OCI-LY7 (cell line): ENCODE measurements at regions not wholly inside any gene's neighbourhood (a gene's known extent, or its start where the extent isn't known, plus 50 kb on each side); places are given as distances from the start of the nearest gene placed in this dataset.

Source experiments
- BruUV-seq: library from RNA; stranded (reverse); fragments of 400-500 nt; replicated peaks from 2 replicates; lab custom pipeline; 2021; lab: Mats Ljungman, UMichigan
- CTCF ChIA-PET: fragments of 300-600 bp; sonication (Branson Sonifier 250); formaldehyde crosslinking; loops from one replicate; lab custom pipeline; 2022; ENCODE audit warnings: antibody characterized with exemption; ENCODE audit not compliant: unreplicated experiment; lab: Charles Lee
- POLR2A ChIA-PET: fragments of 300-600 bp; sonication (Branson Sonifier 250); formaldehyde crosslinking; loops from one replicate; lab custom pipeline; 2022; ENCODE audit warnings: antibody characterized with exemption; lab: Charles Lee
- DNase-seq: peaks from one replicate; pipeline ENCODE4 v3.0.0-alpha.2; 2015; ENCODE audit warnings: low spot score
- H2AFZ ChIP-seq: fragments of 200-600 bp; sonication (generic), shearing (Covaris generic); 2 replicates; pipeline ENCODE4 v1.6.1; 2014; ENCODE audit warnings: mild to moderate bottlenecking, antibody characterized with exemption, low read length, moderate library complexity
- H3K27ac ChIP-seq: fragments of 200-600 bp; sonication (generic); 2 replicates; pipeline ENCODE4 v1.5.1; 2014; ENCODE audit warnings: mixed run types, low read depth, mild to moderate bottlenecking, moderate library complexity, low read length, inconsistent platforms; ENCODE audit not compliant: poor library complexity, severe bottlenecking
- H3K36me3 ChIP-seq: fragments of 200-600 bp; sonication (generic); 2 replicates; pipeline ENCODE4 v1.6.1; 2014; ENCODE audit warnings: mild to moderate bottlenecking, antibody characterized with exemption, low read length, moderate library complexity, mixed read lengths; ENCODE audit not compliant: insufficient read depth
- H3K4me1 ChIP-seq: fragments of 200-600 bp; sonication (generic); 2 replicates; pipeline ENCODE4 v1.5.1; 2014; ENCODE audit warnings: mild to moderate bottlenecking, low read length; ENCODE audit not compliant: insufficient read depth, poor library complexity, severe bottlenecking
- H3K4me2 ChIP-seq: fragments of 200-600 bp; sonication (generic); 2 replicates; pipeline ENCODE4 v1.6.1; 2014; ENCODE audit warnings: mild to moderate bottlenecking, low read length
- H3K4me3 ChIP-seq: fragments of 200-600 bp; sonication (generic); 2 replicates; pipeline ENCODE4 v1.5.1; 2014; ENCODE audit warnings: mild to moderate bottlenecking, low read depth, low read length; ENCODE audit not compliant: poor library complexity, severe bottlenecking
- H3K79me2 ChIP-seq: fragments of 200-600 bp; sonication (generic); 2 replicates; pipeline ENCODE4 v1.6.1; 2016; ENCODE audit warnings: low read depth, mild to moderate bottlenecking, low read length, moderate library complexity, mixed read lengths; ENCODE audit not compliant: insufficient read depth
- H3K9me2 ChIP-seq: fragments of 200-600 bp; sonication (generic); 2 replicates; pipeline ENCODE4 v1.6.1; 2016; ENCODE audit warnings: mild to moderate bottlenecking, low read length, mixed read lengths; ENCODE audit not compliant: insufficient read depth
- H3K9me3 ChIP-seq: fragments of 200-600 bp; sonication (generic); 2 replicates; pipeline ENCODE4 v1.6.1; 2014; ENCODE audit warnings: mild to moderate bottlenecking, mixed run types, low read length, mixed read lengths
- H4K20me1 ChIP-seq: fragments of 200-600 bp; sonication (generic); 2 replicates; pipeline ENCODE4 v1.6.1; 2014; ENCODE audit warnings: mild to moderate bottlenecking, antibody characterized with exemption, low read length, moderate library complexity, mixed read lengths; ENCODE audit not compliant: insufficient read depth
- EZH2phosphoT487 ChIP-seq: fragments of 200-600 bp; sonication (generic); IDR thresholded peaks from 2 replicates; pipeline ENCODE4 v1.6.1; 2018; ENCODE audit warnings: low read depth, borderline replicate concordance, mild to moderate bottlenecking, mixed run types, antibody characterized with exemption, low read length, moderate library complexity, mixed read lengths
- intact Hi-C: fragments of 100-400 bp; cut with micrococcal nuclease; formaldehyde crosslinking; loops from one replicate; pipeline ENCODE4 v1.10.0; 2022; ENCODE audit not compliant: unreplicated experiment
- TF ChIP-seq, protein P1 (sequence below): fragments of 200-600 bp; sonication (generic); conservative IDR thresholded peaks from 2 replicates; pipeline ENCODE4 v1.5.1; 2014; ENCODE audit warnings: mild to moderate bottlenecking, antibody characterized with exemption, low read length, moderate library complexity, mixed read lengths

DNA sequence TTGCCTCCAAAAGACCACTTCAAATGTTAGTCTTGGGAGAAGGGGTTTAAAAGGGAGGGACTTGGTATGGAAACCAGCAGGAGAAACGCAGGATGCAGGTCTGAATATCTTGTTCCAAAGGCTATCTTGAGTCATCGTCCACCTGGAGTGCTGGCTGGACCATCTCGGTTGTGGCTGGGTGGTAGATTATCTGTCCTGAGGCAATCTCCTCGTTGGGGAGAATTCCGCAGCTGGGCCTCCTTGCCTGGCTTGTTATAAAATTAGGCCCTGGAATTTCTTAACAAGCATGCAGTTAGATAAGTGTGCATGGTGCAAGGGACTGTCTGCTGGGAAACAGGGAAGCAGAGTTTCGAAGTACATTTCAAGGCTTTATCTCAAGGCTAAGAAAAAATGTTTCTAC, 2045.7 kb upstream of the TENM3 start:
- ChIA-PET POLR2A (no interaction called here), CTCF (no interaction called here)
- no TSS peak for BruUV-seq
- Histone ChIP-seq H3K4me3 (no peak overlapping the region), H4K20me1 (no peaks in the 10 kb centered on the region), H3K4me2 (no peak overlapping the region), H3K27ac (no peak overlapping the region), H3K9me2 (no peaks in the 10 kb centered on the region), H3K9me3 (no peaks in the 10 kb centered on the region), H3K4me1 (no peaks in the 10 kb centered on the region), H3K79me2 (no peaks in the 10 kb centered on the region), H3K36me3 (no peaks in the 10 kb centered on the region), H2AFZ (no peak overlapping the region)
- TF ChIP-seq, protein P1, sequence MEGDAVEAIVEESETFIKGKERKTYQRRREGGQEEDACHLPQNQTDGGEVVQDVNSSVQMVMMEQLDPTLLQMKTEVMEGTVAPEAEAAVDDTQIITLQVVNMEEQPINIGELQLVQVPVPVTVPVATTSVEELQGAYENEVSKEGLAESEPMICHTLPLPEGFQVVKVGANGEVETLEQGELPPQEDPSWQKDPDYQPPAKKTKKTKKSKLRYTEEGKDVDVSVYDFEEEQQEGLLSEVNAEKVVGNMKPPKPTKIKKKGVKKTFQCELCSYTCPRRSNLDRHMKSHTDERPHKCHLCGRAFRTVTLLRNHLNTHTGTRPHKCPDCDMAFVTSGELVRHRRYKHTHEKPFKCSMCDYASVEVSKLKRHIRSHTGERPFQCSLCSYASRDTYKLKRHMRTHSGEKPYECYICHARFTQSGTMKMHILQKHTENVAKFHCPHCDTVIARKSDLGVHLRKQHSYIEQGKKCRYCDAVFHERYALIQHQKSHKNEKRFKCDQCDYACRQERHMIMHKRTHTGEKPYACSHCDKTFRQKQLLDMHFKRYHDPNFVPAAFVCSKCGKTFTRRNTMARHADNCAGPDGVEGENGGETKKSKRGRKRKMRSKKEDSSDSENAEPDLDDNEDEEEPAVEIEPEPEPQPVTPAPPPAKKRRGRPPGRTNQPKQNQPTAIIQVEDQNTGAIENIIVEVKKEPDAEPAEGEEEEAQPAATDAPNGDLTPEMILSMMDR = no peak
- TF ChIP-seq EZH2phosphoT487 = no peak
- DNase-seq = no peak
- intact Hi-C loops = no loop called here

DNA sequence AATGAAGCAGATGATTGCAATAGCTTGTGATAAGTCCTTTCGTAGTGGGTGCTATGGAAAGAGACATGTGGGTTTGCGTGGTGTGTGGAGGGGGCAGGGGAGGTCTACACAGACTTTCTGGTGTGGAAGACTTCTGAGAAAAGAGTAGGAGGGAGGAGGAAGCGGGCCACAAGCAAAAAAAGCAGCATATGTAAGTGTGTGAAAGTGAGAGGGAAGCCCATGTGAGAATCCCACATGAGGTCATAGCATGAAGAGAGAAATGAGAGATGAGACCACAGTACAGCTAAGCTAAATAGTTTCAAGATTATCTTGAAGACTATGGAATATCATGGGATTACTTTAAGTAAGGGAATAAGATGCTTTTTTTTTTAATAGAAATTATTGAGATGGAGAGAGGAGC, 2039.9 kb upstream of the TENM3 start:
- no peaks in the 10 kb centered on the region for H3K36me3 ChIP-seq

DNA sequence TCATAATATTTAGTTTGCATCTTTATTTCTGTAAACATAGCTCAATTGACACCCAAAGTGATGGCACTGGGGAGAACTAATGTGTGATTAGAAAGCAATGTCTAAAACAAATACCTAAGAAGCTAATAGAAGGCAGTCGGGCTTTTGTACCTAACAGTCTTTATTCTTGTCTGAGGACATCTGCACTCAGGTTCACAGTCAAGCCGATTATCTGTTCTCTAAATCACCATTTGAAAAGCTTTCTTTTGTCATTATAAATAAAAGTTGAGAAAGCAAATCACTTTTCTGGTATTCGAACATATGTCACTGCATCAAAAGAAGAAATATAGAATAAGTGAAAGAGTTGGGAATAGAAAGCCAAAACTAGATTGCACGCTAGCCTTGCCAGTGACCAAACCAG, 2037.9 kb upstream of the TENM3 start:
- Histone ChIP-seq H3K79me2 (no peaks in the 10 kb centered on the region), H3K4me3 (no peak overlapping the region), H2AFZ (no peak overlapping the region), H4K20me1 (no peaks in the 10 kb centered on the region), H3K4me2 (no peak overlapping the region), H3K27ac (no peak overlapping the region), H3K9me3 (no peaks in the 10 kb centered on the region), H3K9me2 (no peaks in the 10 kb centered on the region), H3K36me3 (no peaks in the 10 kb centered on the region), H3K4me1 (no peaks in the 10 kb centered on the region)
- ChIA-PET CTCF (interaction anchor here (0.6 kb wide), 1 partner anchor 17 kb away, joined by 3 read pairs; no protein-coding TSS in a partner anchor), POLR2A (interaction anchor here (0.6 to 1.1 kb wide), 2 partner anchors 13 to 379 kb away, joined by 3 to 4 read pairs; no protein-coding TSS in a partner anchor)
- TF ChIP-seq EZH2phosphoT487 = no peak
- TF ChIP-seq, protein P1 = no peak
- intact Hi-C loops = no loop called here
- BruUV-seq = no TSS peak
- DNase-seq = no peak

More for the DNA sequence above, 2039.9 kb upstream of the TENM3 start:
- intact Hi-C loops = no loop called here
- Histone ChIP-seq H2AFZ (peak overlapping the region; percentile 1; the same call in 1 of the 2 replicates), H3K79me2 (no peaks in the 10 kb centered on the region), H3K9me3 (no peaks in the 10 kb centered on the region), H3K4me1 (no peaks in the 10 kb centered on the region), H4K20me1 (no peaks in the 10 kb centered on the region), H3K27ac (no peak overlapping the region), H3K4me2 (no peak overlapping the region), H3K9me2 (no peaks in the 10 kb centered on the region), H3K4me3 (no peak overlapping the region)
- ChIA-PET CTCF (no interaction called here), POLR2A (no interaction called here)
- no TSS peak for BruUV-seq
- TF ChIP-seq, protein P1 = no peak
- no peak for TF ChIP-seq EZH2phosphoT487
- no peak for DNase-seq
